ENCODE measurements at regions not wholly inside any gene's neighbourhood (a gene's known extent, or its start where the extent isn't known, plus 50 kb on each side); places are given as distances from the start of the nearest gene placed in this dataset.

- TF ChIP-seq POLR2A (IDR thresholded peaks at IDR 0.05) (no peak), CTCF (IDR thresholded peaks at IDR 0.05) (no peak), EP300 (IDR thresholded peaks at IDR 0.05) (no peak), POLR2AphosphoS5 (IDR thresholded peaks at IDR 0.05) (no peak)
These were observed 757.8 kb upstream of the HS3ST1 start for GRCh38 chr4:12186526-12186925.

Measured in sigmoid colon (tissue), 4 donors.